ENCODE measurements at regions not wholly inside any gene's neighbourhood (a gene's known extent, or its start where the extent isn't known, plus 50 kb on each side); places are given as distances from the start of the nearest gene placed in this dataset.

DNA sequence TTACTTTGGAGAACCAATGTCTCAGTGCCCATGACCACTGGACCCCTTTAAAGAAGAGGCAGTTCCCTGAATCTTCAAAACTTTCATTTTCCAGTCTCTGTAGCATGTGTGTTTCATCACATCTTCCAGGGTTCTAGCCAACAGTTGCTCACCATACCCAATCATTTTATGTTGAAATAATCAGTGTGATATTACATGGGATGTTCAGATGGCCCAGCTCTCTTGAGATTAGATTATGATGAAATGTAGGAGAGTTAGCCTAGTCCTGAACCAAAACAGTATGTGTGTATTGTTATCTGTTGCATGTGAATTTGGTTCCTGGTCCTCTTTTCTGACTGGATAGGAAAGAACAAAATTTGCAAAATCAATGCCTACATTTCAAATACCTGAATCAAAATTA is 144.5 kb downstream of the ANKRD7 start:
- TF ChIP-seq, protein P1, sequence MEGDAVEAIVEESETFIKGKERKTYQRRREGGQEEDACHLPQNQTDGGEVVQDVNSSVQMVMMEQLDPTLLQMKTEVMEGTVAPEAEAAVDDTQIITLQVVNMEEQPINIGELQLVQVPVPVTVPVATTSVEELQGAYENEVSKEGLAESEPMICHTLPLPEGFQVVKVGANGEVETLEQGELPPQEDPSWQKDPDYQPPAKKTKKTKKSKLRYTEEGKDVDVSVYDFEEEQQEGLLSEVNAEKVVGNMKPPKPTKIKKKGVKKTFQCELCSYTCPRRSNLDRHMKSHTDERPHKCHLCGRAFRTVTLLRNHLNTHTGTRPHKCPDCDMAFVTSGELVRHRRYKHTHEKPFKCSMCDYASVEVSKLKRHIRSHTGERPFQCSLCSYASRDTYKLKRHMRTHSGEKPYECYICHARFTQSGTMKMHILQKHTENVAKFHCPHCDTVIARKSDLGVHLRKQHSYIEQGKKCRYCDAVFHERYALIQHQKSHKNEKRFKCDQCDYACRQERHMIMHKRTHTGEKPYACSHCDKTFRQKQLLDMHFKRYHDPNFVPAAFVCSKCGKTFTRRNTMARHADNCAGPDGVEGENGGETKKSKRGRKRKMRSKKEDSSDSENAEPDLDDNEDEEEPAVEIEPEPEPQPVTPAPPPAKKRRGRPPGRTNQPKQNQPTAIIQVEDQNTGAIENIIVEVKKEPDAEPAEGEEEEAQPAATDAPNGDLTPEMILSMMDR (conservative IDR thresholded peaks at IDR 0.05) = no peak
- H3K36me3 ChIP-seq (ENCODE audit: control insufficient read depth, insufficient read depth, low read length) = no peaks in the 10 kb centered on the region
- H3K4me1 Mint-ChIP-seq = no peaks in the 10 kb centered on the region

DNA sequence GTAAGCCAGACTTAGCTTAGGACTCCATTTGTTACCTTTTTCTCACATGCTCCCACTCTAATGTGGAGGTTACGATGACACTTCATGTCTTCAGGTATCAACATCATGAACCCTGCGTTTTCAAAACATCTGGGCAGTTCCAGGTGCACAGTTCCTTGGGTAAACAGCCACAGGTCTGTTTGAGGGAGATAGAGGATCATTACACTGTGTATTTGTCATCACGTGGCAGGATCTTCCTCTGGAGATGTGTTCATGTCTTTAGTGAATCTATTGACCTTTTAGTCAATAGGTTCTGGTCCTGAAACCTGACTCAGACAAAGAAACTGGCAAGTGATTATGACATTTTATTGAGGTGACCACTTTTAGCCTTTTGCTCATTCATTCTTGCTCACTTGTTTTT is 145.5 kb downstream of the ANKRD7 start:
- Histone ChIP-seq H3K9me3 (ENCODE audit: control insufficient read depth, low read length) (no peaks in the 10 kb centered on the region), H3K4me3 (ENCODE audit: low read length) (no peak overlapping the region), H3K36me3 (ENCODE audit: control insufficient read depth, insufficient read depth, low read length) (no peaks in the 10 kb centered on the region), H3K27ac (ENCODE audit: low read depth, low read length) (no peak overlapping the region), H3K4me1 (ENCODE audit: control insufficient read depth, insufficient read depth, low read length) (no peaks in the 10 kb centered on the region), H3K27me3 (ENCODE audit: control insufficient read depth, insufficient read depth, low read length, poor library complexity, severe bottlenecking) (no peaks in the 10 kb centered on the region), H3K9ac (ENCODE audit: extremely low read depth, low read length, poor library complexity, severe bottlenecking) (no peak overlapping the region)
- Mint-ChIP-seq H3K4me3 (no peak overlapping the region), H3K27me3 (ENCODE audit: insufficient read depth) (no peaks in the 10 kb centered on the region), H3K4me1 (no peaks in the 10 kb centered on the region), H3K27ac (no peak overlapping the region), H3K9me3 (no peaks in the 10 kb centered on the region), H3K36me3 (ENCODE audit: low read depth) (no peaks in the 10 kb centered on the region)
- TF ChIP-seq, protein P1 (conservative IDR thresholded peaks at IDR 0.05) = no peak
- WGBS, 2 experiments (ENCODE audit: insufficient coverage in 1 of 2, insufficient read length in 1 of 2) = 91 to 92% methylated on average over 2 to 3 of the region's 3 CpGs
- no peak for DNase-seq

More for the DNA sequence above, 144.5 kb downstream of the ANKRD7 start:
- DNase-seq = no peak
- Histone ChIP-seq H3K4me1 (ENCODE audit: control insufficient read depth, insufficient read depth, low read length) (no peaks in the 10 kb centered on the region), H3K27me3 (ENCODE audit: control insufficient read depth, insufficient read depth, low read length, poor library complexity, severe bottlenecking) (no peaks in the 10 kb centered on the region), H3K27ac (ENCODE audit: low read depth, low read length) (no peak overlapping the region), H3K9me3 (ENCODE audit: control insufficient read depth, low read length) (no peaks in the 10 kb centered on the region), H3K4me3 (ENCODE audit: low read length) (no peak overlapping the region), H3K9ac (ENCODE audit: extremely low read depth, low read length, poor library complexity, severe bottlenecking) (no peak overlapping the region)
- no peak overlapping the region for H3K4me3 Mint-ChIP-seq
- no peak overlapping the region for H3K27ac Mint-ChIP-seq
- no peaks in the 10 kb centered on the region for H3K27me3 Mint-ChIP-seq (ENCODE audit: insufficient read depth)
- H3K36me3 Mint-ChIP-seq (ENCODE audit: low read depth) = no peaks in the 10 kb centered on the region
- no peaks in the 10 kb centered on the region for H3K9me3 Mint-ChIP-seq

DNA sequence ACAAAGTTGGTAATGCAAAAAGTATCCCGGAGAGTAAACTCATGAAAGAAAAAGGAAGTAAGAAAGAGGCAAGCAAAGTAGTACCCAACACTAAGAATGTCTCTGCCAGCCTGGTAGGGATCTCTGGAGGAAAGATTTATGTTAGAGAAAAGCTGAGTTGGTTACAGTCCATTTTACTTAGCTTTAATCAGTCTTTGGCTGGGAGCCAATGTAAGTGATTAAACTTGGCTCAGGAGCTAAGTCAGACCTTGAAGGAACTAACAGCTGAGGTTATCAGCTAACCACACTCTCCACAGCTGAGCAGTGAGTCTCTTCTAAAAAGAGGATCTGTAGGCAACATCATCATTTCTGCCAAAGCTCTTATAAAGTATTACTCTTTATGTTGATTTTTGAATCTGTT is 148.0 kb downstream of the ANKRD7 start:
- Mint-ChIP-seq H3K27me3 (ENCODE audit: insufficient read depth) (no peaks in the 10 kb centered on the region), H3K27ac (no peak overlapping the region), H3K9me3 (no peaks in the 10 kb centered on the region), H3K4me3 (no peak overlapping the region), H3K4me1 (no peaks in the 10 kb centered on the region), H3K36me3 (ENCODE audit: low read depth) (no peaks in the 10 kb centered on the region)
- H3K9ac ChIP-seq (ENCODE audit: extremely low read depth, low read length, poor library complexity, severe bottlenecking) = no peak overlapping the region
- H3K9me3 ChIP-seq (ENCODE audit: control insufficient read depth, low read length) = no peaks in the 10 kb centered on the region
- WGBS, 2 experiments (ENCODE audit: insufficient coverage in 1 of 2, insufficient read length in 1 of 2) = 96 to 100% methylated on average over 1 of the region's 1 CpG
- no peaks in the 10 kb centered on the region for H3K27me3 ChIP-seq (ENCODE audit: control insufficient read depth, insufficient read depth, low read length, poor library complexity, severe bottlenecking)
- H3K4me3 ChIP-seq (ENCODE audit: low read length) = no peak overlapping the region
- no peaks in the 10 kb centered on the region for H3K36me3 ChIP-seq (ENCODE audit: control insufficient read depth, insufficient read depth, low read length)
- no peak for DNase-seq
- TF ChIP-seq, protein P1 (conservative IDR thresholded peaks at IDR 0.05) = no peak
- H3K4me1 ChIP-seq (ENCODE audit: control insufficient read depth, insufficient read depth, low read length) = no peaks in the 10 kb centered on the region
- no peak overlapping the region for H3K27ac ChIP-seq (ENCODE audit: low read depth, low read length)

Measured in endodermal cell (in vitro differentiated cells).